ENCODE measurements at regions not wholly inside any gene's neighbourhood (a gene's known extent, or its start where the extent isn't known, plus 50 kb on each side); places are given as distances from the start of the nearest gene placed in this dataset.

DNA sequence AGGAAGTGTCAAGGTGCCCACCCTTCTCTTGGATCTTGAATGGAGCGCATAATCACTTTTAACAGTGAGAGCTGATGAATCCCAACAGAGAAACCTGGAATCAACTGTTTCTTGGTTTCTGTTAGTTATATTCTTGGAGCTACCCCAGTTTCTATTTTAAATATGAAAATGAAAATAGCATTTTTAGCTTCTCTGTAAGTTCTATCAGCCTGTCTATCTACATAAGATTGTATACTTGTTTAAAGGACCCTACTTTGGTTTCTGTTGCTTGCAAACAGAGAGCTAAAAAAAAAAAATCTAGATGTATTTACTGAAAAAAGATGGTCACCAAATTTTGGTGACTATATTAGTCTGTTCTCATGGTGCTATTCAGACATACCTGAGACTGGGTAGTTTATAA is 670.0 kb downstream of the NCAM2 start:
- H3K4me2 ChIP-seq, result no peak overlapping the region
- no peaks in the 10 kb centered on the region for H3K36me3 ChIP-seq (replicated peaks in 1 of 2; ENCODE audit: control insufficient read depth in 1 of 2, insufficient read depth in 2 of 2, low read length in 1 of 2)
- H3K27me3 ChIP-seq (ENCODE audit: insufficient read depth), result no peaks in the 10 kb centered on the region
- H3K4me1 ChIP-seq (ENCODE audit: control insufficient read depth in 1 of 2, insufficient read depth in 2 of 2, low read depth in 1 of 2, low read length in 1 of 2), result no peaks in the 10 kb centered on the region
- CTCF ChIA-PET, result no interaction called here
- no peak overlapping the region for H3K4me3 ChIP-seq (ENCODE audit: low read depth in 2 of 2, low read length in 1 of 2)
- POLR2A ChIA-PET, result no interaction called here
- H3K9ac ChIP-seq, result no peak overlapping the region
- no peaks in the 10 kb centered on the region for H4K20me1 ChIP-seq (ENCODE audit: insufficient read depth)
- H3F3A ChIP-seq (replicated peaks; ENCODE audit: insufficient read depth), result no peaks in the 10 kb centered on the region
- DNase-seq, result no peak
- H3K9me2 ChIP-seq, result no peaks in the 10 kb centered on the region
- WGBS (ENCODE audit: low lambda C conversion rate), result 93% methylated on average over 1 of the region's 1 CpG
- no peak overlapping the region for H2AFZ ChIP-seq (ENCODE audit: low read depth)
- TF ChIP-seq, protein P1, sequence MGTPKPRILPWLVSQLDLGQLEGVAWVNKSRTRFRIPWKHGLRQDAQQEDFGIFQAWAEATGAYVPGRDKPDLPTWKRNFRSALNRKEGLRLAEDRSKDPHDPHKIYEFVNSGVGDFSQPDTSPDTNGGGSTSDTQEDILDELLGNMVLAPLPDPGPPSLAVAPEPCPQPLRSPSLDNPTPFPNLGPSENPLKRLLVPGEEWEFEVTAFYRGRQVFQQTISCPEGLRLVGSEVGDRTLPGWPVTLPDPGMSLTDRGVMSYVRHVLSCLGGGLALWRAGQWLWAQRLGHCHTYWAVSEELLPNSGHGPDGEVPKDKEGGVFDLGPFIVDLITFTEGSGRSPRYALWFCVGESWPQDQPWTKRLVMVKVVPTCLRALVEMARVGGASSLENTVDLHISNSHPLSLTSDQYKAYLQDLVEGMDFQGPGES (IDR thresholded peaks at IDR 0.05; ENCODE audit: low read depth, low read length), result no peak
- no peak for TF ChIP-seq TEAD4 (IDR thresholded peaks at IDR 0.05; ENCODE audit: borderline replicate concordance, insufficient read depth)
- no peak for TF ChIP-seq NRF1 (IDR thresholded peaks at IDR 0.05; ENCODE audit: low read depth, low read length)
- TF ChIP-seq RXRA (IDR thresholded peaks at IDR 0.05; ENCODE audit: borderline replicate concordance, low read depth), result no peak
- TF ChIP-seq, protein P2, sequence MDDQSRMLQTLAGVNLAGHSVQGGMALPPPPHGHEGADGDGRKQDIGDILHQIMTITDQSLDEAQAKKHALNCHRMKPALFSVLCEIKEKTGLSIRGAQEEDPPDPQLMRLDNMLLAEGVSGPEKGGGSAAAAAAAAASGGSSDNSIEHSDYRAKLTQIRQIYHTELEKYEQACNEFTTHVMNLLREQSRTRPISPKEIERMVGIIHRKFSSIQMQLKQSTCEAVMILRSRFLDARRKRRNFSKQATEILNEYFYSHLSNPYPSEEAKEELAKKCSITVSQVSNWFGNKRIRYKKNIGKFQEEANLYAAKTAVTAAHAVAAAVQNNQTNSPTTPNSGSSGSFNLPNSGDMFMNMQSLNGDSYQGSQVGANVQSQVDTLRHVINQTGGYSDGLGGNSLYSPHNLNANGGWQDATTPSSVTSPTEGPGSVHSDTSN (IDR thresholded peaks at IDR 0.05), result no peak
- TF ChIP-seq MXI1 (IDR thresholded peaks at IDR 0.05; ENCODE audit: low read depth, low read length), result no peak
- no peak for TF ChIP-seq FOXM1 (IDR thresholded peaks at IDR 0.05; ENCODE audit: low read depth)
- TF ChIP-seq RFX5 (IDR thresholded peaks at IDR 0.05; ENCODE audit: low read length), result no peak
- no peak for TF ChIP-seq NFIC (IDR thresholded peaks at IDR 0.05; ENCODE audit: borderline replicate concordance)
- TF ChIP-seq GABPA (IDR thresholded peaks at IDR 0.05; ENCODE audit: low read depth), result no peak
- TF ChIP-seq POLR2AphosphoS5 (IDR thresholded peaks at IDR 0.05; ENCODE audit: low read depth, low read length), result no peak
- no peak for TF ChIP-seq GATA2 (CRISPR knock-in tag; IDR thresholded peaks at IDR 0.05)
- no peak for TF ChIP-seq SMC3 (IDR thresholded peaks at IDR 0.05; ENCODE audit: low read depth, low read length)
- TF ChIP-seq, protein P3, sequence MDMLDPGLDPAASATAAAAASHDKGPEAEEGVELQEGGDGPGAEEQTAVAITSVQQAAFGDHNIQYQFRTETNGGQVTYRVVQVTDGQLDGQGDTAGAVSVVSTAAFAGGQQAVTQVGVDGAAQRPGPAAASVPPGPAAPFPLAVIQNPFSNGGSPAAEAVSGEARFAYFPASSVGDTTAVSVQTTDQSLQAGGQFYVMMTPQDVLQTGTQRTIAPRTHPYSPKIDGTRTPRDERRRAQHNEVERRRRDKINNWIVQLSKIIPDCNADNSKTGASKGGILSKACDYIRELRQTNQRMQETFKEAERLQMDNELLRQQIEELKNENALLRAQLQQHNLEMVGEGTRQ (IDR thresholded peaks at IDR 0.05; ENCODE audit: borderline replicate concordance, low read depth, low read length), result no peak
- TF ChIP-seq MEF2A (IDR thresholded peaks at IDR 0.05; ENCODE audit: borderline replicate concordance, low read depth), result no peak
- TF ChIP-seq, protein P4, sequence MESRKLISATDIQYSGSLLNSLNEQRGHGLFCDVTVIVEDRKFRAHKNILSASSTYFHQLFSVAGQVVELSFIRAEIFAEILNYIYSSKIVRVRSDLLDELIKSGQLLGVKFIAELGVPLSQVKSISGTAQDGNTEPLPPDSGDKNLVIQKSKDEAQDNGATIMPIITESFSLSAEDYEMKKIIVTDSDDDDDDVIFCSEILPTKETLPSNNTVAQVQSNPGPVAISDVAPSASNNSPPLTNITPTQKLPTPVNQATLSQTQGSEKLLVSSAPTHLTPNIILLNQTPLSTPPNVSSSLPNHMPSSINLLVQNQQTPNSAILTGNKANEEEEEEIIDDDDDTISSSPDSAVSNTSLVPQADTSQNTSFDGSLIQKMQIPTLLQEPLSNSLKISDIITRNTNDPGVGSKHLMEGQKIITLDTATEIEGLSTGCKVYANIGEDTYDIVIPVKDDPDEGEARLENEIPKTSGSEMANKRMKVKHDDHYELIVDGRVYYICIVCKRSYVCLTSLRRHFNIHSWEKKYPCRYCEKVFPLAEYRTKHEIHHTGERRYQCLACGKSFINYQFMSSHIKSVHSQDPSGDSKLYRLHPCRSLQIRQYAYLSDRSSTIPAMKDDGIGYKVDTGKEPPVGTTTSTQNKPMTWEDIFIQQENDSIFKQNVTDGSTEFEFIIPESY (IDR thresholded peaks at IDR 0.05; ENCODE audit: borderline replicate concordance, low read depth), result no peak
- no peak for TF ChIP-seq TAF1 (IDR thresholded peaks at IDR 0.05; ENCODE audit: borderline replicate concordance, low read depth, low read length)
- no peaks in the 10 kb centered on the region for H3K79me2 ChIP-seq (ENCODE audit: insufficient read depth)
- H3K27ac ChIP-seq (ENCODE audit: low read depth in 2 of 2, low read length in 1 of 2), result no peak overlapping the region
- no peaks in the 10 kb centered on the region for H3K9me3 ChIP-seq

All from SK-N-SH (cell line).